ENCODE measurements at regions not wholly inside any gene's neighbourhood (a gene's known extent, or its start where the extent isn't known, plus 50 kb on each side); places are given as distances from the start of the nearest gene placed in this dataset.

DNA sequence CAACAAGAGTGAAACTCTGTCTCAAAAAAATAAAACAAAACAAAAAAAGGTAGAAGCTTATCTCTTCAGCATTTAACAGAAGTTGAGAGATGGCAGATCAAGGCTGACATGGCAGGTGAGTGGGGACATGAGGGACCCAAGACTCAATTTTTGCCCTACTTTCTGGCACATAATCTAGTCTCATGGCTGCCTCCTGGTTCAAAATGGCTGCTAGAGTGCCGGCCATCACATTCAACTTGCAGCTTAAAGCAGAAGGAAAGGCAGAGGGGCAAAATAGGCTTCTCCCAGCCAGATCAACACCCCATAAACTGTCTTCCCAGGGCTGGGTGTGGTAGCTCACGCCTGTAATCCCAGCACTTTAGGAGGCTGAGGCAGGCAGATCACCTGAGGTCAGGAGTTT lies 784.9 kb downstream of the MED13L start:
- no peak for DNase-seq

DNA sequence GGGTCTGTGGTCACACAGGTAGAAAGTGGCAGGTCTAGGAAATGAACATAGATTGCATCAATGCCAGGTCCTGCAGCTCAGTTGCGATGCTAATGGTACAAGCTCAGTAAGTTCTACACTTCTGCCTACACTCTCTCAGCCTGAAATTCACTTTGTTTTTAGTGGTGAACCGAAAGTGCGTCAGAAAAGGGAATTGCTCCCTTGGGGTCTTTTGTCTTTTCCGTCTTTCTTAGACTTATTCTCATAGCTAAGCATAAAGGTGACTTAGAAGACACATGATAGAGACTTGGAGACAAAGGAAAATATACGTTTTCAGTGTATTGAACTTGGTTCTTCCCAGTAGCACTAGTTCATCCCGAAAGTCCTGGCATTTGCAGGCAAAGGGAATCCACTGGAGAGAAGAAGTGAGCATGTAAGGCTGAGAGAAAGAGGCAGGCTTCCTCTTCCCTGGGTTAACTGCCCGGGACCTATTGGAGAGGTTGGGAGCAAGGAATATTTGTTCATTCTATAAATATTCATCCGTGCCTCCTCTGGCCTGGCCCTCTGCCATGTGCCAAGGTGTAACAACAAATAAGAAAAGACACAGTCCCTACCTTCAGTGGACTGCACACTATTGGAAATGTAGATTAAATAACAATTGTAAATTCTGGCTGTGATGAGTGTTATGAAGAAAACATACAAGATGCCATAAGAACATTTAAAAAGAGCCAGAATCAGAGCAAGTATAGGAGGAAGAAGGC lies 785.8 kb downstream of the MED13L start:
- DNase-seq: no peak

GRCh38 chr12:115489253-115489652 lies 788.2 kb downstream of the MED13L start:
- DNase-seq: no peak

DNA sequence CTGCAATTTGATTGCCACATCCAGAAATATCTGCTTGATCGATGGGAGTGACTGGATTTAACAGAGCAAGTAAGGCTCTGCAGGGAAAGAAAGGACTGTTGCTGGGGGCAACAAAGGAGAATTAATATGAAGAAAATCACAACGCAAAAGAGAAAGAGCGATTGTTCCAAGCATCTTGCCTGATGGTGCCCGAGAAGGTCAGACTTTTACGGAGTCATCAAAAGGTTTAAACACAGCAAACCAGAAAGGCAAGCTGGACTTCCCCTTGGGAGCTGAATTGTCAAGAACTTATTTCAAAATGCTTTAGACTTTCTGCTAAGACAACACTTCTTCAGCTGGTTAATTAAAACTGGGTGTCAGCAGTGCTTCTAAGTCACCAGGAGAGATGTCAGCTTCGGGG lies 791.5 kb downstream of the MED13L start:
- no peak for DNase-seq

DNA sequence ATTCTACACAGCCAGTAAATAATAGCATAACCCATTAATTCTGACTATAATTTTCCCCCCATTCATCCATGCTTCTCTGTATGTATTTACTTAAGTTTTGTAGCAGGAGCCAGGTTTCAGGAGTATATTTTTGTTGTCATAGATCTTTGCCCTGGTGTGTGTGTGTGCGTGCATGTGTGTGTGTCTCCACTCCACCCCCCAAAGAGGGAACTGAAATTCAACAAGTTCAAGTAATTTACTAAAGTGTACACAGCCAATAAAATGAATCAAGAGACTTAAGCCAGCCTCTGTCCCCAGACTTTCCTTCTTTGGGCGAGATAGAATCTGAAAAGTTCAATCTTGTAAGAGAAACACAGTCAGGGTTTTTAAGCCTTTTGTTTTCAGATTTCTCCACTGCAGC lies 792.0 kb downstream of the MED13L start:
- DNase-seq: no peak

DNA sequence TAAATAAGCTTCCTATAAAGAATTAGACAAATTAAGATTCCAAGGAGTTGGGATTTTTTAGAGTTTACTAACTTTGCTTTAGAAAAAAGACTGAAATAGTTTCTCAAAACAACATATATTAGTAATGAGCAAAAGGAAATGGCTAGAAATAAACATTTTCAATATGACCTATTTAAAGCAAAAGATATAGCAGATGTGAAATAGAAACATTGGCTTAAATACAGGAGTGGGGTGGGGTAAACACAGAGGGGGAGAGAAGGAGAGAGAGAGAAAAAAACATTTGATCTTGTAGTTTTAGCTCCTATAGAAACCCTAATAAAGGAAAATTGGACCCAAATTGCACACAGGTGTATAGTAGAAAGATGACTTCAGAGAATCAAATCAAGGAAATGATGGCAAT lies 794.5 kb downstream of the MED13L start:
- DNase-seq: no peak

DNA sequence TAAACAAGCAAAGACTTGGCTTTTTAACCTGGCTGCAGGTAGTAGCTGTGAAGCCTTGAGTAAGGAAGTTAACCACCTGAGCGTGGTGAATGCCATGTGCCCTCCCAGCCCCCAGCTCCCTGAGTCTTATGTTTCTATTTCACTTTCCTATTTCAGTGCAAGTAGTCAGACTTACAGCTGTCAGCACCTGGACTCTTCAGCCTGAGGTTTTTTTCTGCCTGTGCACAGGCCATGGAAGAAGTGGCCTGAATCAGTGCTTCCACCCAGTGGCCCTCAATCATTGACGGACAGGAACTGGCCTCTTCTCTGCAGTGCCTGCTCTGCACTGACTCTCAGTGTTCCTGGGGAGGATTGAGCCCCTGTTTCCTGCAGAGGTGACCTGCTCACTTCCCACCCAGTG lies 796.4 kb downstream of the MED13L start:
- no peak for DNase-seq

DNA sequence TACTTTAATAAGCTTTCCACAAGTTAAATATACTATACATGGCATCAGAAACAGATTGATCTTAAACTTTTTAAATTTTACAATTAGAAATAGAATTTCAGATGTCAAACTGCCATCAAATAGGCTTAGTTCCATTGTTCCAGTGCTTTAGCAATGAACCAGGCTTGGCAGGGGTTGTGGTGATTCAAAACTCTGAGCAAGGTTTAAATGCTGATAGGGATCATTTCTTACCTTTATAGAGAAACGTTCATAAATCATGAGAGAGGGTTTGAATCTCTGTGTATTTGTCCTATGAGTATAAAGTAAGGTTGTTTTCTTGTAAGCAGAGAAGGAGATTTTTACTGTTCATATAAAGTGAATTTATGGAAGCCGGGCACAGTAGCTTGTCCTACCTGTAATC lies 794.5 kb upstream of the TBX3 start:
- no peak for DNase-seq

DNA sequence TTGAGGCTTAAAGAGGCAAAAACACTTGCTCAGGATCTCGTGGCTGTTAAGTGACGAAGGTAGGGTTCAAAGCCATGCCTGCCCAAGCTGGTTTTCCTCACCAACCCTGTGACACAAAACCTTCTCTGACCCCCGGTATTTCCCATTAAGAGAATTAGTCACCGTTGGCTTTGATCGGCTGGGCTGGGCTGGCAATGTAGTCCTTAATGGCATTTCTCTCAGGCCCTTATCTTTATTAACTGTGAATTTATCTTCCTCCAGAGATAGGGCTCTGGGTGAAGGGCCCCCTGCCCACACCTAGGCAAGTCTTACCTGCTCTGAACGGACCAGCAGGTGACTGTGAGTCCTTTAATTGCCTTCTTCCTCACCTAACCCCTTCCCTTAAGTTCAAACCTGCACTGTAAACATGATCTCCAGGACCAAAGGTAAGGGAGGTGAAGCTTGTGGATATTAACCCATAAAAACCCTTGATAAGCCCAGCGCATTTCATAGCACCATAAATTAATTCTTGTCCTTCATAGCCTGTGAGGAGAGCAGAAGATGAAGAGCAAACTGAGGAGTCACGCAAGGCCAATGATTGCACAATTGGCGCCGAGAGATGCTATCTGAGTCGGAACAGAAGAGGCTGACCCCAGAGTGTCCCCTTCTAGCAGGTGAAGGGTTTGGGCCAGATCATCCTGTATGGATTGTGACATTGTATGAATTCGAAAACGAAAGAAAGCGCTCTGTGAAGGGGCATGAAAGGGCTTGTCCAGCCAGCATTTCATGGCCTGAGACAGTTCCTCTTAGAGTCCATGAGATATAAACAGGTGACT lies 790.8 kb upstream of the TBX3 start:
- DNase-seq: no peak

GRCh38 chr12:115473257-115473956 lies 789.4 kb upstream of the TBX3 start:
- DNase-seq: no peak

DNA sequence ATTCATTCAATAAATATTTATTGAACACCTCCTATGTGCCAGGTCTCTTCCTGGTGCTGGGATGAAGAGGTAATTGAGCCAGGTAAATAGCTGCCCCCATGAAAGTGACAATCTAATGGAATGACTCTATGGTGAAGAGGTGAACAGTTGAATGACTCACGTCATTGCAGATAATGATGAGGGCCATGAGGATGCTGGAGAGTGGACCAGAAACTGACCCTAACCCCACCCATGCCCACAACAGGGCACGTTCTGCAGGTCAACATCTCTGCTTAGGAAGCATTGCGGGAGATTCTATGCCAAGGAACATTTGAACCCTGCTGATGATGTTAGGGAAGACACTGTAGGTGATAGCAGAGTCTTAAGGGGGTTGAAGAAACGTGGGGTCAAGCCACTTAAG lies 788.9 kb upstream of the TBX3 start:
- no peak for DNase-seq

DNA sequence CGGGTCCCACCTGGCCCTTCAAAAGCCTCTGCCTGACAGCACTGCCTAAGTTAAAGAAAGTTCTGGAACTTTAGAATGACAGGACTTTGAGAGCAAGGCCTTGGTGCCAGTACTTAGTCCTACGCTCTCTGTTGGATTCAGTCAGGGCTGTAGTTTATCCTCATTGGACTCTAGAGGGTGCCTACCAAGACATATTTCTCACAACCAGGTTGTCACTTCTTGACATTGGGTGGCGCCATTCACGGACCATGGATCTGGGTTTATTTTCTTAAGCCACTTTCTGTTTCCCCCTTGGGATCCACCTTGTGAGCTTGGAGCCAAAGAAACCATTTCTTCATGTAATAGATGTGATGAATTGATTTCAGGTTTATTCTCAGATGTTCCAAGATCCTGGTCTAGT lies 787.0 kb upstream of the TBX3 start:
- DNase-seq: no peak

DNA sequence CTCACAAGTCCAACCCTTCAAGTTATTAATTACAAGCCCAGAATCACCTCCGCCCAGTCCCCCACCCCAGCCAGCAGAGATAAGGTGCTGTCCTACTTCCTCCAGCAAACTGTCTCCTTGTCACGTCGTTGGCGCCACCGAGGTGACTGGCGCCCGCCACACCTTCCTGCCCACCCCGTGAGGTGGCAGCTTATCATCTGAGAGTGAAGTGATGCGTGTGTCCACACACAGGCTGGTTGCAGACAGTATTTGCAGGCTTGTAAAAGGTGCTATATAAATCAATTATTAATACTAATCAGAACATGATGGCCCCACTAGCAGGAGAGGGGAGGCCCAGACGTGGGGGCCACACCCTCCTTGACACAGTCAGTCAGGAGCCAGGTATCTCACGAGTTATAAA lies 786.6 kb upstream of the TBX3 start:
- DNase-seq: no peak

GRCh38 chr12:115468087-115468510 lies 784.1 kb upstream of the TBX3 start:
- no peak for DNase-seq

DNA sequence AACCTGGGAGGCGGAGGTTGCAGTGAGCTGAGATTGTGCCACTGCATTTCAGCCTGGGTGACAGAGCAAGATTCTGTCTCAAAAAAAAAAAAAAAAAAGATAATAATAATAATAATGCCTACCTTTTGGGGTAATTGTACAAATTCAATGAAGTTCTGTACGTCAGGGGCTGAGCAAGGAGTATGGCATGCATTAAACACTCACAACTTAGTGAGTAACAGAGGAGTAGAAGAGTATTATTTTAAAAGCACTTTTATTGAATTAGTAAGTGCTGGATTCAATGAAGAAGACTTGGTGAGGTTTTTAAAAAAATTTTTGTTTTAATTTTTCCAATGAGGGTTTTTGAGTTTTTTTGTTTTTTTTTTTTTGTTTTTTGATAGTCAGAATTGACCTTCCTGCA lies 783.6 kb upstream of the TBX3 start:
- DNase-seq: no peak

DNA sequence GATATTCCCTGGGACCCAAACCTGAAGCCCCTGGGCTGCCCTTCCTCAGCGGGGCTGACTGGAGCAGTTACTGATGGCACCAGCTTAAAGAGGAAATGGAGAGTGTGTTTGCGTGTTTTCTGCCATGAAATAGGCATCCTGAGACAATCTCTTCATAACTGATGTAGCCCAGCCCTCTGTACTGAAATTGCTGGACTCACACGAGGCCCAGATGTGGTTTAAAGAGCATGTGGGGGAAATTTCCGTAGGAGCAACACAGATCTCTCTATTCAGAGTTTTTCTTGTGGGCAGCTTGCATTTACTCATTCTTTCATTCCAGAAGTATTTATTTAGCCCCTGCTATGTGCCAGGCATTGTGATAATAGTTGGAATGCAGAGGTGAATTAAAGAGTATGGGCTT lies 782.1 kb upstream of the TBX3 start:
- no peak for DNase-seq

- DNase-seq: no peak
Measured at GRCh38 chr12:115464661-115465060, 780.7 kb upstream of the TBX3 start.

DNA sequence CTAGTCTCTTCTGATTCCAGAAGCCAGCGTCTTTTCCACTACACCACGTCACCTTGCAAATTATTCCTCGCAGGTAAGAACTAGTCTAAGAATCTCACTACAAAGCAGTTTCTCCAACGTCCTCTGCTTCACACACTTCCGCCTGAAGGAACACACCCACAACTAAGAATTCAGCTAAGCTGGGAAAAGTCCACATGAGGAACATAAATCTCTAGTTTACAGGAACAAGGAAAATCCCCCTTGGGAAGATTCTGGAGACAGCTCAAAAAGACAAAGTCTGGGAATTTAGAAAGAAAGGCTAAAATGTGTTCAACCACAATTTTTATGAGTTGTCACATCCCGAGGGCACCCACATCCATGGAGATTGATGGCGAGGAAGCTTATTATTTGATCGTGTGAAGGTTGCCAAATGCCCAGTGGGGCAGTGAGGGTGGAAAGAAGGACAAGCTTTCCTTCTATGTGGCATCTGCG lies 780.2 kb upstream of the TBX3 start:
- no peak for DNase-seq

GRCh38 chr12:115461401-115461800 lies 777.4 kb upstream of the TBX3 start:
- DNase-seq: no peak

DNA sequence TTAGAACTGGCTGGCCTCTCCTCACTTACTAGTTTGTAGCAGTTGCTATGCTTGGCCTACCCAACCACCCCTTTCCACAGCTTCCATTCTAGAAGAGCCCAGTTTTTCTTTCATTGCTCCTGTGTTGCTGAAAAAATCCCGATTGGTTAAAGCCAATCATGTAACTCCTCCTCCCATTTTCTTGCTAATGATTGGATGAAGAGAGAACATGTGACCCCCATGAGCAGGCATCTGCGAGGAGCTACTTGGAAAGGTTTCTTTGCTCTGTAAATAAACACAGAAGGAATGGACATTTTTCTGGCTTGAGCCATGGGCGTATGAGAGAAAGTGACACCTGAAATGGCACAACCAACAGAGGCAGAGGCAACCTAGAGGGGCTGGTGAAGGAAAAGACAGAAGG lies 773.8 kb upstream of the TBX3 start:
- DNase-seq: no peak

DNA sequence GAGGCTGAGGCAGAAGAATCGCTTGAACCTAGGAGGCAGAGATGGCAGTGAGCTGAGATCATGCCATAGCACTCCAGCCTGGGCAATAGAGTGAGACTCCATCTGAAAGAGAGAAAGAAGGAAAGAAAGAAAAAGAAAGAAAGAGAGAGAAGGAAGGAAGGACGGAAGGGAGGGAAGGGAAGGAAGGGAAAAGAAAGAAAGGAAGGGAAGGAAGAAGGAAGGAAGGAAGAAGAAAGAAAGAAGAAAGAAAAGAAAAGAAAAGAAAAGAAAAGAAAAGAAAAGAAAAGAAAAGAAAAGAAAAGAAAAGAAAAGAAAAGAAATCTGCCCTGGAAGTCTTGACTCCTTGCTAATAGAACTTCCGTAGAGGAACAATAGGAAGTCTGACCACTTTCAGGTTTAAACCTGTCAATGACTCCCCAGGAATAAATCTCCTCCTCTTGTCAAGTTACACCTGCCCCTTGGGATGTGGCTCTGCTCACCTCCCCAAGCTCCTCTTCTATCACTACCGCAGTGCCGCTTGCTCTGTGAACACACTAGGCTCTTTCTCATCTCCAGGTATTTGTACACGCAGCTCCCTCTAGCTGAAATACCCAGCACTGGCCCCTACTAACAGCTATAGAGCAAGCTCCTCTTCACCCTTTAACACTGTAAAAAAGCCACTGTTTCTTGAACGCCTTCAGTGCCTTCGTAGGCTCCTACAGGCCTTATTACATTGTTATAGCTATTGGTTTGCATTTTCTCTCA lies 773.1 kb upstream of the TBX3 start:
- no peak for DNase-seq

GRCh38 chr12:115455268-115455681 lies 771.3 kb upstream of the TBX3 start:
- DNase-seq: no peak

GRCh38 chr12:115452751-115453281 lies 768.8 kb upstream of the TBX3 start:
- no peak for DNase-seq
